Coronary artery (tissue), 2 donors: ENCODE measurements at regions not wholly inside any gene's neighbourhood (a gene's known extent, or its start where the extent isn't known, plus 50 kb on each side); places are given as distances from the start of the nearest gene placed in this dataset.
"Not testable (repeated sequence)": the region's sequence is repeated elsewhere in the genome, so short reads cannot be mapped to it uniquely, and the experiment has no call there.

Experiments used
- DNase-seq: peaks from one replicate; pipeline ENCODE4 v3.0.0-alpha.2; 2017; ENCODE audit warnings: low spot score
- H3K27ac ChIP-seq, 2 donors: fragments of 200-600 bp; sonication (generic); one replicate each; pipeline ENCODE4 v1.5.1; 2016 to 2019
- H3K4me3 ChIP-seq: fragments of 200-600 bp; sonication (generic); 2 replicates; pipeline ENCODE4 v1.5.1; 2016; ENCODE audit warnings: mild to moderate bottlenecking, moderate library complexity
- CTCF ChIP-seq: fragments of 200-600 bp; sonication (generic); IDR thresholded peaks from one replicate; pipeline ENCODE4 v1.5.1; 2019; ENCODE audit warnings: antibody characterized with exemption

- TF ChIP-seq CTCF = no peak
- Histone ChIP-seq H3K4me3 (no peak overlapping the region), H3K27ac (no peak overlapping the region)
- DNase-seq = no peak
These were observed 179.5 kb downstream of the ZWINT start for GRCh38 chr10:56181607-56182006.

DNA sequence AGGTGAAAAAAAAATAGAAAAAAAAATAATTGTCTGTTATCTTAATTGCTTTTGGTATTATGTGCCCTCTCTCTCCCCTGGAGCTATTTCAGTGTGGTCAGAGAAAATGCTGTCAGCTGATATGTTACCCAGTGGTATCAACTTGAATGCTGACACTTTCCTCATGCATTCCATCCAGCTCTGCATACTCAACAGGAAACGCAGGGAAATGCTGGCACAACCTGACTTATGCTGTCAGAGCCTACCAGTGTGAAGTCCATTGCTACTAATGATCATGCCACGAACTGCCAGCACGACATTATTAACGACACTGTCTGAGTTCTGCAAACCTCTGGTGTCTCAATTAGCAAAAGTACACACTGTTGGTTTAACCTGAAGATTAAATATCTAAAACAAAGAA, 182.8 kb downstream of the ZWINT start:
- no peak overlapping the region for H3K4me3 ChIP-seq
- H3K27ac ChIP-seq = no peak overlapping the region
- TF ChIP-seq CTCF = no peak
- DNase-seq = no peak

DNA sequence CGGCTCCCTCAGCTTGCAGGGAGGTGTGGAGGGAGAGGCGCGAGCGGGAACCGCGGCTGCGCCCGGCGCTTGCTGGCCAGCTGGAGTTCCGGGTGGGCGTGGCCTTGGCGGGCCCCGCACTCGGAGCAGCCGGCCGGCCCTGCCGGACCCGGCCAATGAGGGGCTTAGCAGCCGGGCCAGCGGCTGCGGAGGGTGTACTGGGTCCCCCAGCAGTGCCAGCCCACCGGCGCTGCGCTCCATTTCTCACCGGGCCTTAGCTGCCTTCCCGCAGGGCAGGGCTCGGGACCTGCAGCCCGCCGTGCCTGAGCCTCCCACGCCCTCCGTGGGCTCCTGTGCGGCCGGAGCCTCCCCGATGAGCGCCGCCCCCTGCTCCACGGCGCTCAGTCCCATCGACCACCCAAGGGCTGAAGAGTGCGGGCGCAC, 206.0 kb downstream of the ZWINT start:
- not testable (repeated sequence) for DNase-seq, H3K27ac ChIP-seq, H3K4me3 ChIP-seq

DNA sequence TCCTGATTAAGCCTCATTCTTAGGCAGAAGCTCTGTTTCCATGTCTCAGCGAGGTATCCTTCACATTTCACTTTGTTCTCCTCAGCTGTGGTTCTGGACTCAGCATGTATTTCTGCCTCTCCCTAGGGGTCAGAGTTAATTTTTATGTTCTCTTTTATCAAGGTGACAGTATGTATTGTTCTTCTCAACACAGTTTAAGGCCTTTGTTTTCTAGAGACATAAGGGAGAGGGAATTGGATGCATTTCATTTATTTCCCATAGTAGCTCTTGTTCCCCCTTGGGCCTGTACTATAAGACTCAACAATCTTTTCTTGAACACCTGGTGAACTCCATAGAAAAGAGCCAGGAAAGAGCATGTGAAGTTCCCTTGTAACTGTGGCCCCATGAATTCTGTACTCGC, 214.3 kb downstream of the ZWINT start:
- H3K4me3 ChIP-seq = no peak overlapping the region
- H3K27ac ChIP-seq = no peak overlapping the region
- no peak for TF ChIP-seq CTCF
- no peak for DNase-seq

DNA sequence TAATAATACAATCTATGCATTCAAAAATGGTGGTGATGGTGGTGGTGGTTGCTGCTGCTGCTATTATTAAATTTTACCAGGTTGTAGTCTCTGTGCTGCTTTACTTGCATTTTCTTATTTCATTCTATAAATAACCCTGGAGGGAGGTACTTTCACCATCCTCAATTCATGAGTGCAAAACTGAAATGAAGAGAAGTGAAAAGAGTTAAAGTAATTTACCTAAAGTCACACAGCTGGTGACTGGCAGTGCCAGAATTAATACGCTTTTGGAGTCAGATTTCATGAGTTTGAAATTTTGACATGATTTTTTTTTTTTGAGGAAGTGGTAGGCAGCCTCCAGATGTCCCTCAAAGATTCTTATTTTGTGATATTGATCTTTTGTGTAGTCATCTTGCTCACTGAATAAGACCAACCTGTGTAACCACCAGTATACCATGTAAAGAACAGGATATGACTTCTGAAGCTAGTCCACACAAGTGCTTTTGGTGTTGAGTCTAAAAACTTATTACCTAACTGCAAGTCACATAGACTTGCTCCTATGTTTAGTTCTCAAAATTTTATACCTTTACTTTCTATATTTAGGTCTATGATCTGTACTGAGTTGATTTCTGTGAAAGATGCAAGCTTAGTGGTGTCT, 218.8 kb downstream of the ZWINT start:
- Histone ChIP-seq H3K27ac (no peak overlapping the region), H3K4me3 (no peak overlapping the region)
- DNase-seq = no peak
- no peak for TF ChIP-seq CTCF

DNA sequence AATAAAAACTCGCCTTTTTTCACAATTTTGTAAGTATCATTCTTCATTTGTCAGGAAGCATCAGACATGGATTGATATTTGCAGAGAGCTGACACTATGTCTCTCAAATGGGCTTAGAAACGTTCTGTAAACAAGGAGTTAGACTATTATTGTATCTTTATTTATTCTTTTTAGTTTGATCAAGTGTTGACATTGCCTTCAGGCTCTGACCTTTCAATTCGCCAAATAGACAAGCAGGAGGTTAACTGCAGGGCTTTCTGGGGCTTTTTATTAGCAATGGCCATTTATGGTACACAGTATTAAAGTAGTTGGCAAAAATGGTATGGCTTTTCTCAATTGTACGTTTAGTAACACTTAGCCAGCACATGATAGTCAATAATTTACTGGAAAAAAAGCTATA, 221.7 kb downstream of the ZWINT start:
- TF ChIP-seq CTCF = no peak
- Histone ChIP-seq H3K4me3 (no peak overlapping the region), H3K27ac (no peak overlapping the region)
- DNase-seq = no peak

DNA sequence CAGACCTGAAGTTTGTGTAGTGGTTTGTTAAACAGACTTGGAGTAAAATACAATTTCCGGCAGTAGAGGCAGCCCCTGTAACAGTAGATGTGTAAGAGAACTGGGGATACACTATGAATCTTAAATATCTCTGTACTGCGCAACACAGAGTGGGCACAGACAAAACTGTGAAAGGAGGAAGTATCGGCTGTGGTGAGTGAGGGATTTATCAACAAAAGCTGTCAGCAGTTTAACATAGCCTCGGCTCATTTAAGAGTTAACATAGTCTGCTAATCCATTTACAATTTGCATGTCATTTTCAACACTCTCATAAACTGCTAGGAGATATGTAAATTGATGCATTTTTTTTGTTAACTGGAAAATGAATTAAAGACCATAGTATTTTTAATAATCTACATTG, 225.2 kb downstream of the ZWINT start:
- TF ChIP-seq CTCF = no peak
- Histone ChIP-seq H3K27ac (no peak overlapping the region), H3K4me3 (no peak overlapping the region)
- no peak for DNase-seq

- no peak for TF ChIP-seq CTCF
- no peak overlapping the region for H3K4me3 ChIP-seq
- no peak overlapping the region for H3K27ac ChIP-seq
- DNase-seq = no peak
These were observed 237.8 kb downstream of the ZWINT start for GRCh38 chr10:56123247-56123646.
